ENCODE measurements at regions not wholly inside any gene's neighbourhood (a gene's known extent, or its start where the extent isn't known, plus 50 kb on each side); places are given as distances from the start of the nearest gene placed in this dataset.

GRCh38 chrX:54695816-54696487 is 102.1 kb downstream of the ITIH6 start:
- H3K27ac ChIP-seq (ENCODE audit: low read length) = no peak overlapping the region
- no peaks in the 10 kb centered on the region for H3K27me3 ChIP-seq (ENCODE audit: low read depth, low read length)
- no peak overlapping the region for H3K4me3 ChIP-seq (ENCODE audit: low read depth in 1 of 2, low read length in 2 of 2)
- no peaks in the 10 kb centered on the region for H3K36me3 ChIP-seq (ENCODE audit: control insufficient read depth in 1 of 2, insufficient read depth in 2 of 2, low read length in 2 of 2)
- H3K4me1 ChIP-seq (ENCODE audit: control insufficient read depth in 1 of 2, insufficient read depth in 2 of 2, low read length in 2 of 2) = no peaks in the 10 kb centered on the region
- no peaks in the 10 kb centered on the region for H3K9me3 ChIP-seq (ENCODE audit: control insufficient read depth in 1 of 2, low read length in 2 of 2)
